HG03066 (cell line): ENCODE measurements at regions not wholly inside any gene's neighbourhood (a gene's known extent, or its start where the extent isn't known, plus 50 kb on each side); places are given as distances from the start of the nearest gene placed in this dataset.
"Not testable (repeated sequence)": the region's sequence is repeated elsewhere in the genome, so short reads cannot be mapped to it uniquely, and the experiment has no call there.

Experiments used
- ATAC-seq: cut with Tn5 transposase; IDR thresholded peaks from one replicate; pipeline ENCODE4 v1.9.1; 2021; ENCODE audit warnings: low read depth; ENCODE audit not compliant: unreplicated experiment

- ATAC-seq, result no peak
Observed at GRCh38 chr6:71197267-71197666, 91.3 kb upstream of the OGFRL1 start.

DNA sequence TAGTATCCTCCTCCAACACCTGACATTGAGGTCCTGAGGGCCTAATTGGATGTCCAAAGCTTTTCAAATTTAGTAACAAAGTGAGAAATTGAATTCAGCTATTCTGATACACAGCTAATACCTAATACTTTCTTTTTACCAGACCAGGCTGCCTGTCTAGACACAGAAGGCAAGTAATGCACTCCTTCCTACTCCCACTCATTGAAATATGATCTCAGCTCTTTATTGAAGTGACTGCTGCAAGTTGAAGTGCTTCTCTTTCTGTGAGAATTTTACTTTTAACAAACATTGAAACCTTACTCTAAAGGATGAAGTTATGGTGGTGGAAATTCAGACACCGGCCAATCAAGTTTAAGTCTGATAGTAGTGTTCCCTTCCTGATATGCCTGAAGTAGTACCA lies 90.8 kb upstream of the OGFRL1 start:
- ATAC-seq, result no peak

DNA sequence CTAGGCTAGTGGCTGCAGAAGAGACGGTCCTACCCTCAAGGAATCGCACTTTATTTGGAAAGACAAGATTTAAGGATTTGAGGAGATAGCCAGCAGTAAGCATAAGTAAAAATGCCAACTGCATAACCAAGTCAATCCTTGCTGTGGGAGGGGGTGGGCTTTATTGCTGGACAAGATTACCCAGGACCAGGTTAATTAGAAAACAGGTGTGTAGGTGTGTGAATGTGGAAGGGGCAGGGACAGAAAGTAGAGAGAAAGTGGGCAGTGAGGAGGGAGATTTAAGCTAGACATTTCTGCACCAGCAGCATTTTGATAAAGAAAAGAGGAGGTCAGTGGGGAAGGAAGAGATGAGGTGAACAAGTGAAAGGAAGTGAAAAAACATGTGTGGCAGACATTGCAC lies 89.7 kb upstream of the OGFRL1 start:
- no peak for ATAC-seq

DNA sequence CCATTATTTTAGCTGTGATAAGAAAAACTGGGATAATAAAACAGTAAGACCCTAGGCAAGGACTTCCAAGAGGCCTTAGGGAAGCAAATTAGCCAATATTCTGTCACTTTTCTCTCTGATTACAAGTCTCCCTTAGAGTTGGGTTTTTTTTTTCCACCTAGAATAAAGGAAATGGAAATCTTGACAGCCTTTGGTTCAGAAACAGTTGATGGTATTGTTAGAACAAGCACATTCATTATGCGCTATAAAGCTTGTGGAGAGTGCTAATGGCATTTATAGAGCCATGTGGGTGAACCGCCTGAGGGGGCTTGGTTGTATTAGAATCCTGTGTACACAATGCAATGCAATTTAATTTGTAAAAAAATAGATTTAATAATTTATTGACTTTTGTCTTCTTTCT lies 88.9 kb upstream of the OGFRL1 start:
- ATAC-seq, result no peak

DNA sequence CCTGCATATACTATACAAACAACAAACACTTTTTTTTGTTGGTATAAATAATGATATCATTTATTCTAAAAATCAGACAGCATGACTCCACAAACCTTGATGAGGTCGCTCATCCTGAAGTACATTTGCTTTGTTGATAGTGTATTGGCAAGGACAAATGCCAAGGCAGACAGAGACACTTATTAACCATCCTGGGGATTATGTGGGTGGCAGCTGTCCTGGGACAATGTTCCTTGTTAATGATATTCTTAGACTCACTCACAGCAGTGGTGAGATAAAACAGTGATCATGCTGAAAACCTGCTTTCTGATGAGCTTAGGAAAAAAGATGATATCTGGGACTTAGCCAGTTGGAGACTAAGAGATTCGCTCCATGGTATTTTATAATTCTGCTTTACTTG lies 85.4 kb upstream of the OGFRL1 start:
- ATAC-seq, result no peak

- ATAC-seq, result no peak
Observed at GRCh38 chr6:71204741-71205140, 83.9 kb upstream of the OGFRL1 start.

DNA sequence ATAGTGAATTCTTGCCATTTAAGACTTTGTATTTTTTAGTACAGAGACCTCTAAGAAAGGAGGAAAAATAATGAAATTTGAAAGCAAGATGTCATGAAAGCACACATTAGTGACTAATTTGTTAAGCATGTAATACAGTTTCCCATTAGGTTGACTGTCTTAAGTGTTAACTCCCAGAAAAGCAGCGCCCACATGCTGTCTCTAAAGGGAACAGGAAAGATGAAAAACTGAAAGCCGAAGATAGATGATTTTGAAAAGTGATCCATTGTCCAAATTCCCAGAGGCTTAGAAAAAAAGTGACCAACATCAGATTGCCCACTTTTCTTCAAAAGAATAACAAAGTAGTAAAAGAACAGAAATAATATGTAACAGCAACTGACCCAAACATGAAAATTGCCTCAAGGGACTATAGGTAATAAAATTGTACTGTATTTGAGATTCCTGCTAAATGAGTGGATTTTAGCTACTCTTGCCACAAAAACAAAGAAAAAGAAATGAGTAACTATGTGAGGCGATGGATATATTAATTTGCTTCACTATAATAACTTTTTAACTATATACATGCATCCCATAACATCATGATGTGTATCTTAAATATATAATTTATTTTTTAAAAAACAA lies 83.2 kb upstream of the OGFRL1 start:
- ATAC-seq, result no peak

- no peak for ATAC-seq
Observed at GRCh38 chr6:71206089-71206488, 82.5 kb upstream of the OGFRL1 start.

DNA sequence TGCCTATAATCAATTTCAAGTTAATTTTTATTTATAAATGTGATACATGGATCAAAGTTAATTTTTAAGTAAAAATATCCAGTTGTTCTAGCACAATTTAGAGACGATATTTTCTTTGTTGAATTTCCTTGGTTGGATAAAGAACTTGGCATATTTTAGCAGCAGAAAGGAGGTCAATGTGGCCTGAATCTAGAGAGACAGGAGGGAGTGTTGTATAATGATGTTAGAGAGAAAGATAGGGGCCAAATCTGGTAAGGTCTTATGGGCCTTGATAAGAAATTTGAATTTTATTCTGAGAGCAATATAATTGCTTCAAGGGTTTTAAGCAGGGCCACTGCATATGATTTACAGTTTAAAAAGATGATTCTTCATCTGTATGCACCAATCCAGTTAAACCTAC lies 79.4 kb upstream of the OGFRL1 start:
- no peak for ATAC-seq

GRCh38 chr6:71209626-71210025 lies 79.0 kb upstream of the OGFRL1 start:
- ATAC-seq, result no peak

DNA sequence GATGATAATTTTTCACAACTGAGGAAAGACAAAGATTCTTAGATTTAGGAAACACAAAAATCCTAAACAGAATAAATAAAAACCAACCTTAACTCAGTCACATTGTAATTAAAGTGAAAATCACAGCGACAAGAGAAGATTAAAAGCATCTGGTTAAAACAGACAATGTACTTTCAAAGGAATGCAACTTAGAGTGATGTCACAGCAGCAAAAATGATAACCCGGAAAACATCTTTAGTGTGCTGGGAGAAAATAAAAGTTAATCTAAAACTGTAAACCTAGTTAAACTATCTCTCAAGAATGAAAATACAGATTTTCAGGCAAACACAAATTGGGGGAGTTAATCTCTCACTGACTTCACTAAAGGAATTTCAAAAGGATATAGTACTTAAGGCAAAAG lies 76.8 kb upstream of the OGFRL1 start:
- no peak for ATAC-seq

DNA sequence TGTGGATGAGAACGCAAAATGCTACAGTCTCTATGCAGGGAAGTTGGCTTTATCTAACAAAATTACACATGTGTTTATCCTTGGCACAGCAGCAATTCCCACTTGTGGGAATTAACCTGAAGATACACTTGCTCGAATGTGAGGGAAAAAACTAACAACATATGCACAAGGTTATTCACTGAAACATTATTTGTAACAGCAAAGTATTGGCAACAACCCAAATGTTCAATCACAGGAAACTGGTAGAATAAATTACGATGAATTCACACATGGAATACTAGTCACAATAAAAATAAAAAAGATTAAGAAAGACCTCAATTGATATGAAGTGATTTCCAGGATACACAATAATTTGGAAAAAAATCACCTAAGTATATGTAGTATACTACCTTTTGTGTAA lies 68.1 kb upstream of the OGFRL1 start:
- no peak for ATAC-seq

DNA sequence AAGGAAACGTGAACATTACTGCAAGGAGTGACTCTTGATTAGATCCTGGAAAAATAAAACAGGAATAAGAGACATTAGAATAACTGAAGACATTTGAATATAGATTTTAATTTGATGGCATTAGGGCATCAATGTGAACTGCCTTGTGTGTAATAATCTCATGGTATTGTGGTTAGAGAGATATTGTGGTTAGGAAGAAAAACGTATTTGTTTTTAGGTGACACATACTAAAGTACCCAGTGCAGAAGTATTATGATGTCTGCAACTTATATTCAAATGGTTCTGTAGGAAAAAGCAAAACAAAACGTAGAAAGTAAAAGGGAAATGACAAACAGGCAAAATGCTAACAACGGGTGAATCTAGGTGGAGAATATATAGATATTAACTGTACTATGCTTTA lies 65.9 kb upstream of the OGFRL1 start:
- no peak for ATAC-seq

DNA sequence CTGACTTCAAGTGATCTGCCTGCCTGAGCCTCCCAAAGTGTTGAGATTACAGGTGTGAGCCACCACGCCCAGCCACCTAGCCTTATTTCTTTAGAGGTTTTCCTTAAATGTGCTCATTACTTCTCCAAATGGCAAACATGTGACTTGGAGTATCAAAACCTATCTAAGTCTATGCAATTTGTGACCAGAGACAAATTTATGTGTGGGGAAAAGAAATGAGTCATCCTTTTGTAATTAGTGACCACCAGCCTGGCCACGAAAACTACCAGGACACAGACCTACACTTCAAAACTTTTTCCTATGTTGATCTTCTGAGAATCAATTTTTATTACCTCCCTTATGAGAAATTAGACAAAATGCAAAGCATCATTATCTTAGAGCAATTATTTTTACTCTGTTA lies 64.6 kb upstream of the OGFRL1 start:
- no peak for ATAC-seq

- ATAC-seq, result no peak
Observed at GRCh38 chr6:71226151-71226550, 62.5 kb upstream of the OGFRL1 start.

DNA sequence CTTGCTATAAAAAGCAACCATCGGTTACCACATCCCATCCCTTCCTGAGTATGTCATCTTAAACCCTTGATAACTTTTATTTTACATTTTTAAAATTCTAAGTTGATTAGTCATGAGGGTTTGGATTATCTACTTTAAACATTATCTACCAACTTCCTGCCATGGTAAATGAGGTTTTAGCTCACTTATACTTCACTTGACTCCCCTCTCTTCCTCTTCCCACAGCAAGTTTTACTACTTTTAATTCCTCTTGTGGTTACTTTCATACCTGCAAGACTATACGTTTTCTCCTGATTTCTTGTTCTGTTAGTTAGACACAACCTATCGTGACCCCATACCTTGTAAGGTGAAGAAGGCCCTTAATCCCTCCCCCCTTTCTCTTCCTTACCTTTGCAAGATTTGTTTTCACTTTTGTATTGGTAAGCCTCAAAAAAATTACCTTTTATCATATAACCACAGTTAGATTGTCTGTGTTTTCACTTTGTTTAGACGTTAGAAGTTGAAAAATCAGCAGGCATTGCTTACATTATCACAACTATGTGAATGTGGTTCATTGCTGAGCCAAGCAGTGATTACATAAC lies 60.1 kb upstream of the OGFRL1 start:
- no peak for ATAC-seq

GRCh38 chr6:71229477-71229876 lies 59.1 kb upstream of the OGFRL1 start:
- ATAC-seq, result no peak

- not testable (repeated sequence) for ATAC-seq
Observed at GRCh38 chr6:71232890-71233289, 55.7 kb upstream of the OGFRL1 start.

- no peak for ATAC-seq
Observed at GRCh38 chr6:71236926-71237434, 51.6 kb upstream of the OGFRL1 start.

DNA sequence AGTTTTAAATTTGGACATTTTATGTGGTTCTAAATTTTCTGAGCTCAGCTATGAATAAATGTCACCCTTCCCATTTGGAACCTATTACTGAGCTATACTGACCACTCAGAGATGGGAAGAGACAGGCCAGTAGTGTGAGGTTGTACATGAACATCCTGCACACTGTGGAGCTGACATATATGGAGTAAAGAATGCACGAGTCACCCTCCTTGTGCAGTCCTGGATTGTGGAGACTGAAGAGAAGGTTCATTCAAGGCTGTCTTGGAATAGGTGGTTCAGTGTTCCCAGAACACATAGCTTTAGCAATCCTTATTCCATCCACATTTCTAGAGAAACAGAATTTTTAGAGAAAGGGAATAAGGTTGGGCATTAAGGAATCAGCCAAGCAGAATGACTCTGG lies 50.3 kb upstream of the OGFRL1 start:
- no peak for ATAC-seq
